SK-N-SH (cell line): ENCODE measurements at regions not wholly inside any gene's neighbourhood (a gene's known extent, or its start where the extent isn't known, plus 50 kb on each side); places are given as distances from the start of the nearest gene placed in this dataset.

Source experiments
- POLR2AphosphoS5 ChIP-seq: IDR thresholded peaks from 2 replicates; pipeline ENCODE4 v1.6.1; 2012; ENCODE audit warnings: low read depth, low read length
- SIN3A ChIP-seq: IDR thresholded peaks from 2 replicates; pipeline ENCODE4 v1.6.1; 2012; ENCODE audit warnings: low read depth, mild to moderate bottlenecking, low read length, moderate library complexity, borderline replicate concordance
- TF ChIP-seq, protein P1 (sequence below): fragments of 200-600 bp; sonication (generic); IDR thresholded peaks from 2 replicates; pipeline ENCODE4 v1.6.1; 2017; ENCODE audit warnings: antibody characterized with exemption, mild to moderate bottlenecking, moderate library complexity
- TF ChIP-seq, protein P2 (sequence below): IDR thresholded peaks from 2 replicates; pipeline ENCODE4; 2012
- TF ChIP-seq, protein P3 (sequence below): IDR thresholded peaks from 2 replicates; pipeline ENCODE4 v1.4.0; 2012; ENCODE audit warnings: low read depth

DNA sequence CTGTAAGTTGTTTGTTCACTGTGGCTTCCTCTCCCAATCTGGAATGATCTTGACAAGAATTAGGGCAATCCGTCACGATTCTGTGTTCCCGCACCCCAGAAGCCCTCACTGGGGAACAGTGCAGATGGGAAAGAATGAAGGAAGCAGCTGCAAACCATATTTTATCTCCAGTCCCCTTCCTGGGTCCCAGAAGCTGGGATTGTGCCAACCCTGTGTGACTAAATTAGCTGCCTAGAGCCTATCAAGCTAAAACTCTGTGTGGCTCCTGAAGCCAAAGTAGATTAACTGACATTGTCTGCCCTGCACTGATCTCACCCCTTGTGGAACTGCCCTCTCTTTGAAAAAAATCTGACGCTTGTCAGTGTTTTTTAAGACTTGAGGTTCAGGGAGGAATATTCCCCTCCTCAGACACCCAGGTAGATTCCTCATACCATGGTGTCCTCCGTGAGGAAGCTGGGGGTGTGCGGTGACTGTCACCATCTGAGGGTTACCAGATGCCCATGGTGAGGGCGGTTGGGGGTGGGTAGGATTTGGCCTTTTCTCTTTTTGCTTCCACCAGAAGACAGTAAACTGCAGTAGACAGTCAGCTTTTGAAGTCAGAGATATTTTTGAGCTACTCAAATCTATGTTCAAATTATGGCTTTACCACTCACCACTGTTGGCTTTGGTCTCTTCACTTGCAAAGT, 358.3 kb upstream of the TPM1 start:
- TF ChIP-seq, protein P1, sequence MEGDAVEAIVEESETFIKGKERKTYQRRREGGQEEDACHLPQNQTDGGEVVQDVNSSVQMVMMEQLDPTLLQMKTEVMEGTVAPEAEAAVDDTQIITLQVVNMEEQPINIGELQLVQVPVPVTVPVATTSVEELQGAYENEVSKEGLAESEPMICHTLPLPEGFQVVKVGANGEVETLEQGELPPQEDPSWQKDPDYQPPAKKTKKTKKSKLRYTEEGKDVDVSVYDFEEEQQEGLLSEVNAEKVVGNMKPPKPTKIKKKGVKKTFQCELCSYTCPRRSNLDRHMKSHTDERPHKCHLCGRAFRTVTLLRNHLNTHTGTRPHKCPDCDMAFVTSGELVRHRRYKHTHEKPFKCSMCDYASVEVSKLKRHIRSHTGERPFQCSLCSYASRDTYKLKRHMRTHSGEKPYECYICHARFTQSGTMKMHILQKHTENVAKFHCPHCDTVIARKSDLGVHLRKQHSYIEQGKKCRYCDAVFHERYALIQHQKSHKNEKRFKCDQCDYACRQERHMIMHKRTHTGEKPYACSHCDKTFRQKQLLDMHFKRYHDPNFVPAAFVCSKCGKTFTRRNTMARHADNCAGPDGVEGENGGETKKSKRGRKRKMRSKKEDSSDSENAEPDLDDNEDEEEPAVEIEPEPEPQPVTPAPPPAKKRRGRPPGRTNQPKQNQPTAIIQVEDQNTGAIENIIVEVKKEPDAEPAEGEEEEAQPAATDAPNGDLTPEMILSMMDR = no peak
- TF ChIP-seq SIN3A (no peak), POLR2AphosphoS5 (no peak)
- TF ChIP-seq, protein P2, sequence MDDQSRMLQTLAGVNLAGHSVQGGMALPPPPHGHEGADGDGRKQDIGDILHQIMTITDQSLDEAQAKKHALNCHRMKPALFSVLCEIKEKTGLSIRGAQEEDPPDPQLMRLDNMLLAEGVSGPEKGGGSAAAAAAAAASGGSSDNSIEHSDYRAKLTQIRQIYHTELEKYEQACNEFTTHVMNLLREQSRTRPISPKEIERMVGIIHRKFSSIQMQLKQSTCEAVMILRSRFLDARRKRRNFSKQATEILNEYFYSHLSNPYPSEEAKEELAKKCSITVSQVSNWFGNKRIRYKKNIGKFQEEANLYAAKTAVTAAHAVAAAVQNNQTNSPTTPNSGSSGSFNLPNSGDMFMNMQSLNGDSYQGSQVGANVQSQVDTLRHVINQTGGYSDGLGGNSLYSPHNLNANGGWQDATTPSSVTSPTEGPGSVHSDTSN = no peak
- TF ChIP-seq, protein P3, sequence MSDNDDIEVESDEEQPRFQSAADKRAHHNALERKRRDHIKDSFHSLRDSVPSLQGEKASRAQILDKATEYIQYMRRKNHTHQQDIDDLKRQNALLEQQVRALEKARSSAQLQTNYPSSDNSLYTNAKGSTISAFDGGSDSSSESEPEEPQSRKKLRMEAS = no peak
